ENCODE measurements at regions not wholly inside any gene's neighbourhood (a gene's known extent, or its start where the extent isn't known, plus 50 kb on each side); places are given as distances from the start of the nearest gene placed in this dataset.

DNA sequence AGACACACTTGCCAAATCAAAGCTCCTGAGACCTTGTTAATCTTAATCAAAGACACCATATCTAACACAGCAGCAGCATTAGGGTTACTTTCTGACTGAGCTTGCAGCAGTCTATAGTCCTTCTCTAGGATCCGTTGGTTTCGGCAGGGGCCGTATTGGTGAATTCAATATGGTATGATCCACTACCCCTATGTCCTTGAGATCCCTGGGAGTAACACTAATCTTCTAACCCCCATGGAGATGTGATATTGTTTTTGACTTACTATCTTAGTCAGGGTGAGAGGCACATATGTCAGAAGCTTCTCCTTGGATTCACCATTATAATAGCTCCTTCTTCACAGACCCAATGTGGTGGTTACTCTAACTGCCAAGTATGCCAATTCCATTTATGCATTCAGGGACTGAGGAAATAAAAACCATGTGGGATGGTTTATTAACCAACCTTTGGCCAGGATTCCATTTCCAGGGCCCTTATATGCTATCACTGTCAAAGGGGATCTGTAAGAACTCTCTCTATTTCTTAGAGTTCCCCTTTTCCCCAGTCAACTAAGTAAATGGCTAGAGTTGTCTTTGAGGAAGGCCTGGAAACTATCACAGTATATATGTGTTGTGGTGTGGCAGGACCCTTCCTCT lies 673.6 kb upstream of the USP24 start:
- TF ChIP-seq POLR2AphosphoS5 (IDR thresholded peaks at IDR 0.05; ENCODE audit: low read depth, low read length) (no peak), POLR2A (IDR thresholded peaks at IDR 0.05; ENCODE audit: low read depth, low read length) (no peak), TAF1 (IDR thresholded peaks at IDR 0.05; ENCODE audit: borderline replicate concordance, low read depth, low read length) (no peak)
